ENCODE measurements at regions not wholly inside any gene's neighbourhood (a gene's known extent, or its start where the extent isn't known, plus 50 kb on each side); places are given as distances from the start of the nearest gene placed in this dataset.

DNA sequence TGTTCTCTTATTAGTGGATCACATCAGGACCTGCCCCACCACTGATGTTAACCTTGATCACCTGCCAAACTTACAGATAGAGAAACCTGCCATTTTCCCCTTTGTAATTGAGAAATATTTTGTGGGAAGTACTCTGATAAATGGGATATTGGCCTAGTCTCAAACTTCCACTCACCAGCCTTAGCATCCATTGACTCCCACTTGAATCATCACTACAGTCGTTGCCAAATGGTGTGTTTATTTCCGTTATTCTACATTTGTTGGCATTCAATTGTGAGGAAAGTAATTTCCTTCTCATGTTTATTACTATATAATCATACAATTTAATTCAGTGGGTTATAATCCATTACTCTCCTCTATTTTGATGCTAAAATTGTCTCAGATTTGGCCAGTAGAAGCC lies 156.4 kb upstream of the CXCL13 start:
- TF ChIP-seq, protein P1, sequence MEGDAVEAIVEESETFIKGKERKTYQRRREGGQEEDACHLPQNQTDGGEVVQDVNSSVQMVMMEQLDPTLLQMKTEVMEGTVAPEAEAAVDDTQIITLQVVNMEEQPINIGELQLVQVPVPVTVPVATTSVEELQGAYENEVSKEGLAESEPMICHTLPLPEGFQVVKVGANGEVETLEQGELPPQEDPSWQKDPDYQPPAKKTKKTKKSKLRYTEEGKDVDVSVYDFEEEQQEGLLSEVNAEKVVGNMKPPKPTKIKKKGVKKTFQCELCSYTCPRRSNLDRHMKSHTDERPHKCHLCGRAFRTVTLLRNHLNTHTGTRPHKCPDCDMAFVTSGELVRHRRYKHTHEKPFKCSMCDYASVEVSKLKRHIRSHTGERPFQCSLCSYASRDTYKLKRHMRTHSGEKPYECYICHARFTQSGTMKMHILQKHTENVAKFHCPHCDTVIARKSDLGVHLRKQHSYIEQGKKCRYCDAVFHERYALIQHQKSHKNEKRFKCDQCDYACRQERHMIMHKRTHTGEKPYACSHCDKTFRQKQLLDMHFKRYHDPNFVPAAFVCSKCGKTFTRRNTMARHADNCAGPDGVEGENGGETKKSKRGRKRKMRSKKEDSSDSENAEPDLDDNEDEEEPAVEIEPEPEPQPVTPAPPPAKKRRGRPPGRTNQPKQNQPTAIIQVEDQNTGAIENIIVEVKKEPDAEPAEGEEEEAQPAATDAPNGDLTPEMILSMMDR (IDR thresholded peaks at IDR 0.05; ENCODE audit: extremely low read depth in 1 of 2, insufficient read depth in 1 of 2, low read depth in 1 of 2, low read length in 2 of 2) = no peak
- TF ChIP-seq, protein P2, sequence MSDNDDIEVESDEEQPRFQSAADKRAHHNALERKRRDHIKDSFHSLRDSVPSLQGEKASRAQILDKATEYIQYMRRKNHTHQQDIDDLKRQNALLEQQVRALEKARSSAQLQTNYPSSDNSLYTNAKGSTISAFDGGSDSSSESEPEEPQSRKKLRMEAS (IDR thresholded peaks at IDR 0.05; ENCODE audit: insufficient read depth, insufficient read length) = no peak
- TF ChIP-seq POLR2AphosphoS5 (IDR thresholded peaks at IDR 0.05; ENCODE audit: insufficient read depth, low read depth, low read length) (no peak), POLR2A (IDR thresholded peaks at IDR 0.05; ENCODE audit: low read depth, low read length) (no peak), MYC (IDR thresholded peaks at IDR 0.05; ENCODE audit: low read depth, low read length) (no peak), EZH2 (IDR thresholded peaks at IDR 0.05; ENCODE audit: borderline replicate concordance, low read depth, low read length, severe bottlenecking) (no peak), JUN (IDR thresholded peaks at IDR 0.05; ENCODE audit: borderline replicate concordance, insufficient read depth, insufficient read length, low read depth) (no peak), FOS (IDR thresholded peaks at IDR 0.05; ENCODE audit: borderline replicate concordance, insufficient read depth, low read length) (no peak), GATA2 (IDR thresholded peaks at IDR 0.05; ENCODE audit: insufficient read depth, insufficient read length, low read depth, low read length) (no peak)

Data from endothelial cell of umbilical vein (primary cell).